ENCODE measurements at regions not wholly inside any gene's neighbourhood (a gene's known extent, or its start where the extent isn't known, plus 50 kb on each side); places are given as distances from the start of the nearest gene placed in this dataset.

GRCh38 chr16:5852151-5852550 is 754.6 kb upstream of the EEF2KMT start:
- DNase-seq (ENCODE audit: low read depth in 2 of 2): no peak

DNA sequence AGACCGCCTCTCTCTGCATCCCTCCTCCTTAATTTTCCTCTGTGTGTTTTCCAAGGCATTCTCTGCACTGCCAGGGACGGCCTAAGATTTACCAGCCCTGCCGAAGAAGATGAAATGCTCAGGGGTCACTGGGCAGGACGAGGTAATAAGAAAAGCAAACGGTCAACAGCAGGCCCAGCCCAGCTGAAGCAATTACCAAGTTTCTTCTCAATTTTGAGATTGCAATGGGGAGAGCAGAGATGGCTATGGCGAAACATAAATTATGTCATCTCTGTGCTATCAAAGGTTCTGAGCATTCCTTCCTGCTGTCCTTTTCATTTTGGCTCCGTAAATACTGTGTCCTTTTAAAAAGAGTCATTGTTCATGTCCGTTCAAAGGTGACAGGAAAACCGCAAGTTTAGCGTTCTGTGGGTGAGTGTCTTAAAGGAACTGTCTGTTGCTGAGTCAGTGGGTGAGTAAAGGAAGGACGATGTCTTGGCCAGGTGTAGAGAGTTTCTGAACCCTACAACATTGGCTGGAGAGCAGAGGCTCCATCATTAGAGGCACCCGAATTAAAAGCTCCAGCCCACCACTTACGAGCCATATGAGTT is 753.9 kb upstream of the EEF2KMT start:
- DNase-seq (ENCODE audit: low read depth in 2 of 2): no peak

GRCh38 chr16:5850632-5851392 is 753.2 kb upstream of the EEF2KMT start:
- DNase-seq (ENCODE audit: low read depth in 2 of 2): no peak

GRCh38 chr16:5845046-5845445 is 747.5 kb upstream of the EEF2KMT start:
- no peak for DNase-seq (ENCODE audit: low read depth in 2 of 2)

GRCh38 chr16:5841974-5842373 is 744.4 kb upstream of the EEF2KMT start:
- no peak for DNase-seq (ENCODE audit: low read depth in 2 of 2)

- no peak for DNase-seq (ENCODE audit: low read depth in 2 of 2)
Measured at GRCh38 chr16:5838725-5839124, 741.1 kb upstream of the EEF2KMT start.

GRCh38 chr16:5838071-5838470 is 740.5 kb upstream of the EEF2KMT start:
- no peak for DNase-seq (ENCODE audit: low read depth in 2 of 2)

GRCh38 chr16:5837007-5837670 is 739.5 kb upstream of the EEF2KMT start:
- DNase-seq (ENCODE audit: low read depth in 2 of 2): no peak

- no peak for DNase-seq (ENCODE audit: low read depth in 2 of 2)
Measured at GRCh38 chr16:5835876-5836275, 738.3 kb upstream of the EEF2KMT start.

- DNase-seq (ENCODE audit: low read depth in 2 of 2): no peak
Measured at GRCh38 chr16:5826332-5826731, 728.7 kb upstream of the EEF2KMT start.

DNA sequence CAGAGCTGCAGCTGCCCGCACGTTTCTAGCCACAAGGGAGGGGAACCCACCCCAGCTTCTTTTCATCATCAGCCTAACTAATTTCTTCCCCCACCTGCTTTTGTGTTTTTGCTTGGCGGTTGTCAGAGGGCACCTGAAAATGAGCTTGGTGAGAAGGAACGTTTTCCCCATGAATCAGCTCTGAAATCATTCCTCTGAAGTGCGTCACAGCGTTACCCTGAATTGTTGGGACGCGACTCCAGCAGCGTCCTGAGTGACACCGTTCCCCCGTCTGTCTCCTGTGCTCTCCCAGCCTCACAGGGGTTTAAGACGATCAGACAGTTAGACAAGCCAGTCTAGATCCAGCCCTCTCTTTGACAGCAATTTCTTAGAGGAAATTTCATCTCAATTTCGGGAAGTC is 722.9 kb upstream of the EEF2KMT start:
- DNase-seq (ENCODE audit: low read depth in 2 of 2): no peak

DNA sequence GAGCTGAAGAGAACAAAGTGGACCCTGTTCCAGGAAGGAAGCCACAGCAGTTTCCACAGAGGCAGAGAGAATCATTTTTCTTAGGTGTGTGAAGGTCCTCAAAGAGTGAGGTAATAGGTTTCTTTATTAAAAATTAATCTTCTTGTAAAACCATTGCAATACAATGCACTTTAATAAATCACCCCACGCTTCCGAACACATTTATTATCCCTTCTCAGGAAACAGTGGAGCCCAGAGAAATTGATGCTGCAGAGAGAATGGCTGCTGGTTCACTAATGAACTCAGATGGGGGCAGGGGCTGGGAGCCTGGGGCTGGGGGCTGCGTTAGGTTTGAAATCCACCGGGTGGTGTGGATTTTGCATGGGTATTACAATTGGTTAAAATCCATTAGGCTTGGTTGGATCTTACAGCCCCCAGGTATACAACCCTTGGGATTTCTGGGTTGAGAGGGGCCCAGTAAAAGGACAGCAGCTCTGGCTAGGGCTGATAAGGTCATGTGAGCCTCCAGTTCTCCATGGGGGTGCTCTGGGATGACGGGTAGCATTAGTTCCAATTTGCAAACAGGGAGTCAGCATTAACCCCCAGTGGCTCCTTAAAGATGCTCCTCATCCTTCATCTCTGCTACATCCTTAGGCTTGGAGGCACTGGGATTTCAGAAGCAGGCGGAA is 718.1 kb upstream of the EEF2KMT start:
- no peak for DNase-seq (ENCODE audit: low read depth in 2 of 2)

- no peak for DNase-seq (ENCODE audit: low read depth in 2 of 2)
Measured at GRCh38 chr16:5801396-5801795, 703.8 kb upstream of the EEF2KMT start.

DNA sequence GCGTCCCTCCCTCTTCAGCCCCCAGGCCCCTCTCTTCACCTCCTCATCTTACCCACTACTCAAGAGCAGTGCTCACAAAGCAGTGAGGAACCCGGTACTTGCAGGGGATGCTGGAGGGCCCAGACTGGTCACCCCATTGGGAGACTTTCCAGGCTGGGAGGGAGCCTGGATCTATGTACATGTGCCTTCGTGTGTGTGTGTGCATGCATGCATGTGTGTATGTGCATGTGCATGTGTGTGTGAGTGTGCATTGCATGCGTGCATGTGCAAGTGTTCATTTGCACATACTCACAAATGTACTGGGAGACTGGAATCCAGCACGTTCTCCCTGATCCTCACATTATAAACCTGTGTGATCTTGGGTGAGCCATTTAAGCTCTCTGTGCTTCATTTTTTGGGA is 696.0 kb upstream of the EEF2KMT start:
- DNase-seq (ENCODE audit: low read depth in 2 of 2): no peak

- DNase-seq (ENCODE audit: low read depth in 2 of 2): no peak
Measured at GRCh38 chr16:5791011-5791657, 693.5 kb upstream of the EEF2KMT start.

DNA sequence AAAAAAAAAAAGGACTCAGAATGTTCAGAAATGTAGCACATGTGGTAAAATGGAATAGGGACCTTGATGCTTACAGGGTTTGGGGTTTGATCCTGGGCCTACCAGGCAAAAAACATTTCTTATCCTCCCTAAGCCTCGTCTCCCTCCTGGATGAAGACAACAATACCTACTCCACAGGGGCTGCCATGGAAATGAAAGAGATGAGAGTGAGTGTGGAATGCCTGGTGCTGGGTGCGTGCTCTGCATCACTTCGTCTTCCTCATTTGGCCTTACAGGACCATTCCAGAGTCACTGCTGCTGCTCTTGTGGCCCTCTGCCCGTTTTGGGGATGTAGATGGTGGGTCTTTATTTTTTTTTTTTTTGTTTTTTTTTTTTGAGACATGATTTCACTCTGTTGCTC is 692.9 kb upstream of the EEF2KMT start:
- DNase-seq (ENCODE audit: low read depth in 2 of 2): no peak

DNA sequence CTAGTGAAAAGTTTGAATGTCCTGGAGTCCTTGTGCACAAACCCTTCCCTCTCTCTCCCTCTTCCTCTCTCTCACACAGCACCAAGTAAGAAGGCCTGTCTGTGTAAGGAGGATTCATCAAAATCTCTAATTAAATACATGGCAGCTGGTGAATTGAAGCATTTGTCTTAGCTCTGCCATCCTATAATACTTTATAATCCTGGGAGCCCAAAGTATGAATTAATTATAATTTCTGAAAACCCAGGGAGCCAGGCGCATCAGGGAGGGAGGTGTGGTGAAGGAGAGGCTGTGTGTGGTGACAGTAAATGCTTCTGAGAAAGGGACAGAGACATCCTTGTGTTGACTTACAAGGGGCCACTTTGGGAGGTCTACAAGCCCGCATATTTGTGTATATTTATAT is 691.4 kb upstream of the EEF2KMT start:
- DNase-seq (ENCODE audit: low read depth in 2 of 2): no peak

- no peak for DNase-seq (ENCODE audit: low read depth in 2 of 2)
Measured at GRCh38 chr16:5781436-5781835, 683.8 kb upstream of the EEF2KMT start.

DNA sequence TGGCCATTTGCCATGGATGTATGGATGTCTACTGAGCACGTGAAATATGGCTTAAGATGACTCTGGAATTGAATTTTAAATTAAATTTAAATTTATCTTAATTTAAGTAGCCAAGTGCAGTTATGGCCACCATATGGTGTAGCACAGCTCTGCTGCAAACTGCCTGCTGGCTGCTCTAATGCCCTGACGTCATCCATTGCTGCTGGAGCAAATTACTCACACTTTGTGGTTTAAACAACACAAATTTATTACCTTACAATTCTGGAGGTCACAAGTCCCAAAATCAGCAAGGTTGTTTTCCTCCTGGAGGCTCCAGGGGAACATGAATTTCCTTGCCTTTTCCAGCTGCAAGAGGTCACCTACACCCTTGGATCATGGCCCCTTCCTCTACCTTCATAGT is 679.3 kb upstream of the EEF2KMT start:
- DNase-seq (ENCODE audit: low read depth in 2 of 2): no peak

DNA sequence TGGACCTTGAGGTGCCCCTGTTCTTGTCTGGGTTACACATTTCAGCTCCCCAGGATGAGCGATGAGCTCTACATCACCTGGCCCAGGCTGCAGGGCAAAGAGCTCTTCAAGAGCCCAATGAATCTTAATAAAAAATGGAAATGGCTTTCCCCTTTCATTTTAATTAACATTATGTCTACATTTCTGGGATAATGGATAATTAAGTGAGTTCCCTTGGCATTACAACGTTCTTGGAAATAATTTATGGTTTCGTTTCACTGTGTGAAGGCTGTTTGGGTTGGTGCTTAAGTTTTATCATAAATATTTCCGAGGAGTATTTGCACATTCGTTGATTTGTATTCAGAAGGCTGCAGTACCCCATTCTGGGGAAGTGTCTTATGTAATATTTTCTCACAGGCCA is 678.3 kb upstream of the EEF2KMT start:
- DNase-seq (ENCODE audit: low read depth in 2 of 2): no peak

- DNase-seq (ENCODE audit: low read depth in 2 of 2): no peak
Measured at GRCh38 chr16:5770118-5770517, 672.5 kb upstream of the EEF2KMT start.

GRCh38 chr16:5769513-5769912 is 671.9 kb upstream of the EEF2KMT start:
- no peak for DNase-seq (ENCODE audit: low read depth in 2 of 2)
